H9 (cell line): ENCODE measurements at regions not wholly inside any gene's neighbourhood (a gene's known extent, or its start where the extent isn't known, plus 50 kb on each side); places are given as distances from the start of the nearest gene placed in this dataset.

Experiments
- DNase-seq: peaks from one replicate; pipeline ENCODE4 v3.0.0-alpha.2; 2017
- H2AFZ ChIP-seq: one replicate; pipeline ENCODE4 v1.6.1; 2013; ENCODE audit warnings: mild to moderate bottlenecking, low read length, control low read depth, moderate library complexity
- H2AK5ac ChIP-seq: 2 replicates; pipeline ENCODE4 v1.6.1; 2013; ENCODE audit warnings: low read length, control low read depth, mixed read lengths; ENCODE audit not compliant: insufficient read length
- H2BK120ac ChIP-seq: one replicate; pipeline ENCODE4 v1.6.1; 2013; ENCODE audit warnings: low read depth, mild to moderate bottlenecking, low read length, control low read depth, inconsistent platforms; ENCODE audit not compliant: poor library complexity, severe bottlenecking
- H2BK12ac ChIP-seq: 2 replicates; pipeline ENCODE4 v1.6.1; 2013; ENCODE audit warnings: low read length, control low read depth, mixed read lengths, low read depth; ENCODE audit not compliant: insufficient read length
- H2BK15ac ChIP-seq: 2 replicates; pipeline ENCODE4 v1.6.1; 2013; ENCODE audit warnings: low read depth, low read length, control low read depth
- H2BK20ac ChIP-seq: one replicate; pipeline ENCODE4 v1.6.1; 2013; ENCODE audit warnings: low read depth, mild to moderate bottlenecking, low read length, control low read depth, inconsistent platforms; ENCODE audit not compliant: poor library complexity, severe bottlenecking
- H2BK5ac ChIP-seq: 2 replicates; pipeline ENCODE4 v1.6.1; 2013; ENCODE audit warnings: low read length, control low read depth, mixed read lengths; ENCODE audit not compliant: insufficient read length
- H3K14ac ChIP-seq: 2 replicates; pipeline ENCODE4 v1.6.1; 2013; ENCODE audit warnings: low read length, control low read depth; ENCODE audit not compliant: insufficient read depth
- H3K18ac ChIP-seq: 2 replicates; pipeline ENCODE4 v1.6.1; 2013; ENCODE audit warnings: low read depth, mild to moderate bottlenecking, mixed read lengths, low read length, control low read depth; ENCODE audit not compliant: insufficient read length
- H3K23ac ChIP-seq: 2 replicates; pipeline ENCODE4 v1.6.1; 2013; ENCODE audit warnings: low read length, control low read depth, mixed read lengths, low read depth; ENCODE audit not compliant: insufficient read length
- H3K23me2 ChIP-seq: 2 replicates; pipeline ENCODE4 v1.6.1; 2013; ENCODE audit warnings: low read depth, mild to moderate bottlenecking, mixed read lengths, low read length, control low read depth; ENCODE audit not compliant: insufficient read length, poor library complexity, severe bottlenecking
- H3K27ac ChIP-seq: 2 replicates; pipeline ENCODE4 v1.5.1; 2013; ENCODE audit warnings: low read length, control low read depth, mixed read lengths, low read depth; ENCODE audit not compliant: insufficient read length
- H3K27me3 ChIP-seq: 2 replicates; pipeline ENCODE4 v1.6.1; 2013; ENCODE audit warnings: low read length, control low read depth, inconsistent platforms; ENCODE audit not compliant: insufficient read depth
- H3K4ac ChIP-seq: 2 replicates; pipeline ENCODE4 v1.6.1; 2013; ENCODE audit warnings: low read depth, mild to moderate bottlenecking, control low read depth, inconsistent platforms, low read length, moderate library complexity
- H3K4me1 ChIP-seq: 2 replicates; pipeline ENCODE4 v1.6.1; 2013; ENCODE audit warnings: low read length, control low read depth, inconsistent platforms; ENCODE audit not compliant: insufficient read depth
- H3K4me2 ChIP-seq: 2 replicates; pipeline ENCODE4 v1.6.1; 2013; ENCODE audit warnings: low read length, control low read depth, mixed read lengths; ENCODE audit not compliant: insufficient read length, insufficient read depth
- H3K56ac ChIP-seq: 2 replicates; pipeline ENCODE4 v1.6.1; 2013; ENCODE audit warnings: low read depth, mild to moderate bottlenecking, mixed read lengths, low read length, control low read depth; ENCODE audit not compliant: insufficient read length
- H3K79me1 ChIP-seq: 2 replicates; pipeline ENCODE4 v1.6.1; 2013; ENCODE audit warnings: low read depth, mild to moderate bottlenecking, moderate library complexity, low read length, control low read depth, inconsistent platforms; ENCODE audit not compliant: insufficient read depth, poor library complexity, severe bottlenecking
- H3K79me2 ChIP-seq: 2 replicates; pipeline ENCODE4 v1.6.1; 2013; ENCODE audit warnings: low read length, control low read depth, inconsistent platforms; ENCODE audit not compliant: insufficient read depth
- H3K9ac ChIP-seq: 2 replicates; pipeline ENCODE4 v1.6.1; 2013; ENCODE audit warnings: low read length, control low read depth, mixed read lengths; ENCODE audit not compliant: insufficient read length; ENCODE audit errors: extremely low read depth
- H3K9me3 ChIP-seq: one replicate; pipeline ENCODE4 v1.6.1; 2013; ENCODE audit warnings: low read depth, low read length, inconsistent platforms; ENCODE audit not compliant: control insufficient read depth
- H3T11ph ChIP-seq: one replicate; pipeline ENCODE4 v1.6.1; 2013; ENCODE audit warnings: mild to moderate bottlenecking, low read length, control low read depth, inconsistent platforms
- H4K20me1 ChIP-seq: one replicate; pipeline ENCODE4 v1.6.1; 2013; ENCODE audit not compliant: control insufficient read depth, insufficient read length, insufficient read depth
- H4K5ac ChIP-seq: 2 replicates; pipeline ENCODE4 v1.6.1; 2013; ENCODE audit warnings: low read depth, mild to moderate bottlenecking, mixed read lengths, low read length, control low read depth; ENCODE audit not compliant: insufficient read length
- H4K8ac ChIP-seq: replicated peaks from 2 replicates; pipeline ENCODE4 v1.6.1; 2013; ENCODE audit warnings: low read length, control low read depth, mixed read lengths, low read depth; ENCODE audit not compliant: insufficient read length
- H4K91ac ChIP-seq: 2 replicates; pipeline ENCODE4 v1.6.1; 2013; ENCODE audit warnings: low read depth, mild to moderate bottlenecking, moderate library complexity, mixed read lengths, low read length, control low read depth; ENCODE audit not compliant: insufficient read length
- H3K27ac Mint-ChIP-seq, 3 experiments: 2 replicates in 2 of 3; 3 replicates in 1 of 3; pipeline ENCODE4 v1.8.0; 2020 to 2021; ENCODE audit warnings: mixed read lengths in 3 of 3, mild to moderate bottlenecking in 1 of 3, moderate library complexity in 1 of 3
- H3K27me3 Mint-ChIP-seq: 2 replicates; pipeline ENCODE4 v1.8.0; 2021; ENCODE audit warnings: low read depth, mild to moderate bottlenecking, moderate library complexity, mixed read lengths
- H3K36me3 Mint-ChIP-seq, 3 experiments: 2 replicates in 2 of 3; 3 replicates in 1 of 3; pipeline ENCODE4 v1.8.0; 2020 to 2021; ENCODE audit warnings: low read depth in 3 of 3, mixed read lengths in 3 of 3; ENCODE audit not compliant: insufficient read depth in 1 of 3
- H3K4me1 Mint-ChIP-seq, 2 experiments: 2 replicates each; pipeline ENCODE4 v1.8.0; 2020; ENCODE audit warnings: mixed read lengths in 2 of 2
- H3K4me3 Mint-ChIP-seq, 2 experiments: 2 replicates in 1 of 2; 3 replicates in 1 of 2; pipeline ENCODE4 v1.8.0; 2020 to 2021; ENCODE audit warnings: mild to moderate bottlenecking in 2 of 2, mixed read lengths in 2 of 2, moderate library complexity in 1 of 2
- H3K9me3 Mint-ChIP-seq, 2 experiments: 2 replicates in 1 of 2; 3 replicates in 1 of 2; pipeline ENCODE4 v1.8.0; 2020; ENCODE audit warnings: mild to moderate bottlenecking in 2 of 2, mixed read lengths in 2 of 2, moderate library complexity in 1 of 2
- WGBS: extraction: QIAGEN DNeasy Blood & Tissue Kit; methylation state at CpG from one replicate; pipeline ENCODE4 v1.1.7; 2013; ENCODE audit warnings: missing lambda C conversion rate, low lambda C conversion rate, mixed read lengths; ENCODE audit not compliant: insufficient read length; ENCODE audit errors: extremely low coverage; 5-methylcytosine and 5-hydroxymethylcytosine counted together
- TF ChIP-seq, protein P1 (sequence below): fragments of 200-600 bp; sonication (generic); conservative IDR thresholded peaks from 3 replicates; pipeline ENCODE4 v1.8.0; 2021; ENCODE audit warnings: antibody characterized with exemption, mild to moderate bottlenecking

DNA sequence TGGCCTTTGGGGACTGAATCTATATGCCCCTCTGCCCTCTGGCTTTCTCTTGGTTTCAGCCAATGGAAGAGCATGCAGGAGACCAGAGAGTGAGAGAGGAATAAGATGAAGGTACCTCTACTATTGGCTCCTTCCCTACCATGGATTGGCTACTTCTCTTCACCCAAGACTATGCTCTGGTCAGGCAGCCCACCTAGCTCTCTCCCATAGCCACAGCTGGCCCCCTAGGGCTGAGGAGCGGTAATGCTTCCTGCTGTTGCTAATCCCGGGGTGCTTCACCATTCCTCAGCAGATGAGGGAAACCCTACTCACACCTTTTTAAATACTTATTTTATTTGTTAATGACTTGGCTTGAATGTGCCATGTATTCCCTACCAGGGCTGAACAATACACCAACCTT is 142.4 kb downstream of the MREG start:
- DNase-seq: peak; percentile 43
- Histone ChIP-seq H4K5ac (no peak overlapping the region), H3K56ac (no peak overlapping the region), H2AFZ (no peak overlapping the region), H3K23me2 (no peaks in the 10 kb centered on the region), H3K9ac (no peak overlapping the region), H4K91ac (no peak overlapping the region), H2BK120ac (no peak overlapping the region), H2BK15ac (no peak overlapping the region), H4K8ac (no peak overlapping the region), H3K9me3 (no peaks in the 10 kb centered on the region), H3K79me1 (no peaks in the 10 kb centered on the region), H3K23ac (no peak overlapping the region), H3K27ac (no peak overlapping the region), H3K4me2 (no peak overlapping the region), H4K20me1 (no peaks in the 10 kb centered on the region), H3K27me3 (no peaks in the 10 kb centered on the region), H2BK20ac (no peak overlapping the region), H2AK5ac (no peak overlapping the region), H2BK5ac (no peak overlapping the region), H3K4me1 (no peaks in the 10 kb centered on the region), H3K18ac (no peak overlapping the region), H3K14ac (no peak overlapping the region), H3K4ac (no peak overlapping the region), H3K79me2 (no peaks in the 10 kb centered on the region), H2BK12ac (no peak overlapping the region), H3T11ph (no peak overlapping the region)
- no CpG with 5 or more reads among the region's 2 CpGs for WGBS
- Mint-ChIP-seq H3K9me3 (no peaks in the 10 kb centered on the region), H3K4me1 (peaks cover 0 to 2% of the 10 kb centered on the region in 2 experiments; a peak in 1 of 4 replicates), H3K36me3 (no peaks in the 10 kb centered on the region; a peak in 1 of 7 replicates), H3K27me3 (no peaks in the 10 kb centered on the region), H3K27ac (no peak overlapping the region), H3K4me3 (no peak overlapping the region)
- TF ChIP-seq, protein P1, sequence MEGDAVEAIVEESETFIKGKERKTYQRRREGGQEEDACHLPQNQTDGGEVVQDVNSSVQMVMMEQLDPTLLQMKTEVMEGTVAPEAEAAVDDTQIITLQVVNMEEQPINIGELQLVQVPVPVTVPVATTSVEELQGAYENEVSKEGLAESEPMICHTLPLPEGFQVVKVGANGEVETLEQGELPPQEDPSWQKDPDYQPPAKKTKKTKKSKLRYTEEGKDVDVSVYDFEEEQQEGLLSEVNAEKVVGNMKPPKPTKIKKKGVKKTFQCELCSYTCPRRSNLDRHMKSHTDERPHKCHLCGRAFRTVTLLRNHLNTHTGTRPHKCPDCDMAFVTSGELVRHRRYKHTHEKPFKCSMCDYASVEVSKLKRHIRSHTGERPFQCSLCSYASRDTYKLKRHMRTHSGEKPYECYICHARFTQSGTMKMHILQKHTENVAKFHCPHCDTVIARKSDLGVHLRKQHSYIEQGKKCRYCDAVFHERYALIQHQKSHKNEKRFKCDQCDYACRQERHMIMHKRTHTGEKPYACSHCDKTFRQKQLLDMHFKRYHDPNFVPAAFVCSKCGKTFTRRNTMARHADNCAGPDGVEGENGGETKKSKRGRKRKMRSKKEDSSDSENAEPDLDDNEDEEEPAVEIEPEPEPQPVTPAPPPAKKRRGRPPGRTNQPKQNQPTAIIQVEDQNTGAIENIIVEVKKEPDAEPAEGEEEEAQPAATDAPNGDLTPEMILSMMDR: peak; percentile 66
